ENCODE measurements at regions not wholly inside any gene's neighbourhood (a gene's known extent, or its start where the extent isn't known, plus 50 kb on each side); places are given as distances from the start of the nearest gene placed in this dataset.
"Not testable (repeated sequence)": the region's sequence is repeated elsewhere in the genome, so short reads cannot be mapped to it uniquely, and the experiment has no call there.

DNA sequence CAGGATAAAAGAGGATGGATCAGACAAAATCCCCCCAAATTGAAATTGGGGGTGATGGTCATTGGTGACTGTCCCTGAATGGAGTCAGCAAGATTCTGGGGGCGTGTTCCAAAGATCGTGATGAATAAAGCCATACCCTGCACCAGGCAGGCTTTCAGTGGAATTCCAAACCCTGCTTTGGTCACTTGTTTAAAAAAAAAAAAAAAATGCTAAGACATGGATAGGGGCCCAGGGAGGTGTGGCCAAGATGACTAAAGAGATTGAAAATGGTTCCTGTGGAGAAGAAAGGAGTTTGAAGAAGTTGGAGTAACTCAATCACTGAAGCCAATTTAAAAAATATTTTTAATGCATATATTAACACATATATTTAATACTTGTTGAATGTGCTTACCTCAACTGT is 161.4 kb upstream of the KCNG1 start:
- no peak for DNase-seq

DNA sequence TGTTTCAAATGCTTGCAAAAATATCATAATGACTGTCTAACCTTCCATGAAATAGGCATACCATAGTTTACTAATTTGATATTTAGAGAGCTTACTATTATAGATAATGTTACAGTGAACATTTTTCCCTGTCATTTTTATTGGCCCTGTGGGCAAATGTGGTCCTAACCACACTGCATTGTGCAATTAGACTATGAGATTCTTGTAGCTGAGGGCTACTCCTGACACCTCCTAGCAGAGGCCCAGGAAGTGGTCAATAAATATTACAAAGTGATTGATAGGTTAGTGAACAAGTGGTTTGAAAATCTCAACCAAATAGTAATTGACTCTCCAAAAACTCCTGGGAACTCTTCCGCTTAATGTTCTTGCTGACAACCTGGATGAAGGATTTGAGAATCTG is 160.5 kb upstream of the KCNG1 start:
- no peak for DNase-seq

DNA sequence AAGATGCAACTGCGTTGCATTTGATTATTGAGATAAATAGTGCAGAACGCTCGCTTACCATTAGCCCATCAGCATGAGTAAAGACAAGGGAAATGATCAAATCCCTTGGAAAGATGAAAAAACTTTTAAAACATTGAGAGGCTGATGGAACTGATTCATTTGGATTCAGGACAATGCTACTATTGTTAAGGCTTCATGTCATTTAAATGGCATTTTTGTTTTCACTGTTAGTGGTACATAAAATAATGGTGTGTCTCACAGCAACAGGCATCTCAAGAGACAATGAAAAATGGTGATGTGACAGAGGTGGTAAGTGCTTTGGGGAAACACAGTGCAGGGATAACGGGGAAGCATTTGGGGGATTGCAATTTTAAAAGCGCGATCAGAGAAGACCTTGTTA is 159.7 kb upstream of the KCNG1 start:
- DNase-seq = no peak

DNA sequence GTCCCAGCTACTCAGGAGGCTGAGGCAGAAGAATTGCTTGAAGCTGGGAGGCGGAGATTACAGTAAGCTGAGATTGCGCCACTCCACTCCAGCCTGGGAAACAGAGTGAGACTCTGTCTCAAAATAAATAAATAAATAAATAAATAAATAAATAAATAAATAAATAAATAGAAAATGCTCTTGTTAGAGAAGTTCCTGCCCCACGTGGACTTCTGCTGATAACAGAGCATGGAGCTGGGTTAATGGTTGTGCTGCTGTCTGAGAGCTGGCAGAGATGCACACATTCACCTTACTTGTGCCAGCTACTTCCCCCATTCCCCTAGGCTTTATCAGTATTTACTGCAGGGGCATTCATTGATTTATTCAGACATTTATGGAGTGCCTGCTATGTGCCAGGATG is 155.2 kb upstream of the KCNG1 start:
- no peak for DNase-seq

DNA sequence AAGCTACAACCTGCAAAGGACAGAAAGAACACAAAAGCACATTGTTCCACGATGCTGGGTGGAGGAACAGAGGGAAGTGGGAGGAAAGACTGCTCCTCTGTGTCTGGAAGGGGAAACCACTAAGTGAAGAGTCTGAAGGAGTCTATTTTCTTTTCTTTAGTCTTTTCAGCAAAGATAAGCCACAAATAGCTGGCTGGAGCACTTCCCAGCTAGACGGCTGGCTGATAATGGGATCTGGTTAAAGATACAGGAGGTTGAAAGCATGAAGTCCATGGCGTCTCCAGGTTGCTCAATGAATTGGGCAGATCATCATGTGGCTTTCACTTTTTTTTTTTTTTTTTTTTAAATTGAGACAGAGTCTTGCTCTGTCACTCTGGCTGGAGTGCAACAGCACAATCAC is 154.0 kb upstream of the KCNG1 start:
- no peak for DNase-seq

DNA sequence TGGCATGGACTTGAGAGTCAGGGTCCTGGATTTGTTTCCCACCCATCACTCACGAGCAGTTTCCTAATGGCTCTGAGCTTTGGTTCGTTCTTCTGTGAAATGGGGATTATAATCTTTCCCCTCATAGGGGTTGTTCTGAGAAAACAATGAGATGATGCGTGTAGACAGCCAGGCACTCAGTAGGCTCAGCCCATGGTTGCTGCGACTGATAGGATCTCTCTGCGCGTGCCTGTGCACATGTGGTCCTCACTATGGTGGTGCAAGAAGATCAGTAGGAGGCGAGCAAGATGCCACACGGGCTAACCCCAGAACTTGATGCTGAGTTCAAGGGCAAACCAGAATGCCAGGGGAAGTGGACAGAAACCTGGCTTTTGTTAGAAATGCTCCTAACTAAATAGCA is 153.5 kb upstream of the KCNG1 start:
- DNase-seq = no peak

DNA sequence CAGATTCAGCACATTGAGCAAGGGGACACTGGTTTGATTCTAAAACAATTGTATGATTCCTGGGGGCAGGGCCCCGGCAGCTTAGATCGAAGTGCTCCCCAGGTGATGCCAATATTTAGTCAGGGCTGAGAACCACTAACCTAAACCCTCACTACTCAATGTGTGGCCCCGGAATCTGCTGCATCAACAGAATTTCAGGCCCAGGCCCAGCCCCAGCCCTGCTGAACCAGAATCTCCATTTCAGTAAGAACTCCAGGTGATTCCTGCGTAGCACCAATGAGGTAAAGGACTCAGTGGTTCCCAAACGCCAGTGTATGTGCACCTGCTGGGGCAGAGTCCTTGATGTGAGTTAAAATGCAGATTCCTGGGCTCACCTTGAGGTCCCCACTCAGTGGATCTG is 152.8 kb upstream of the KCNG1 start:
- no peak for DNase-seq

DNA sequence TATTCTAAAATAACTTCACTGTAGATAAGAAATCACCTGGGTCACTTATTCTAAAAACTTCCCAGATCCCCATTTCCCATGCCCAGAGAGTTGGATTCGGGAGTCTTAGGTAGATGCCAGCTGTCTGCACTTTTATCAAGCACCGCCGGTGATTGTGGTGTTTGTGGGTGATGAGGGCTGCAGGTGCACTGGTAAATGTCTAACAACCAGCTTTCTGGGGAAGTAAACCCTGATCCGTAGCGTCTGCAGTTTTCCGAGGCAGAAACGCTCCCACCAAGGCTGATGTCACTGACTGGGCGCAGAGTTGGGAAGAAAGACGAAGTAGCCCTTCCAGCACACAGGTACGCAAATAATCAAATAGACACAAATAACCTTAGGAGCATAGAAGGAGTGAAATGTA is 152.2 kb upstream of the KCNG1 start:
- no peak for DNase-seq

DNA sequence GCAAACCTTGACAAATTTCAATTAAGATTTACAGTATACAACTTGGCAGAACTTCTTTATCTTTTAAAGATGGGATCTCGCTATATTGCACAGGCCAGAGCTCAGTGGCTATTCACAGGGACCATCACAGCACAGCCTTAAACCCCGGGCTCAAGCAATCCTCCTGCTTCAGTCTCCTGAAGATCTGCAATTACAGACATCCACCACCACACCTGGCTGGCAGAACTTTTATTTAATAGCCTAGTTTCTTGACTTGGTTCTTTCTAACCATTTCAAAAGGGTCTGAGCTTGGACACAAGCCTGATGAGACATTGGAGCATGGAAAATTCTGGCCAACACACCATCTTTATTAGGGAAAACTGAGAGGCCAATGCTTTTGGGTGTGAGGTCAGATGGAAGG is 151.6 kb upstream of the KCNG1 start:
- DNase-seq = no peak

DNA sequence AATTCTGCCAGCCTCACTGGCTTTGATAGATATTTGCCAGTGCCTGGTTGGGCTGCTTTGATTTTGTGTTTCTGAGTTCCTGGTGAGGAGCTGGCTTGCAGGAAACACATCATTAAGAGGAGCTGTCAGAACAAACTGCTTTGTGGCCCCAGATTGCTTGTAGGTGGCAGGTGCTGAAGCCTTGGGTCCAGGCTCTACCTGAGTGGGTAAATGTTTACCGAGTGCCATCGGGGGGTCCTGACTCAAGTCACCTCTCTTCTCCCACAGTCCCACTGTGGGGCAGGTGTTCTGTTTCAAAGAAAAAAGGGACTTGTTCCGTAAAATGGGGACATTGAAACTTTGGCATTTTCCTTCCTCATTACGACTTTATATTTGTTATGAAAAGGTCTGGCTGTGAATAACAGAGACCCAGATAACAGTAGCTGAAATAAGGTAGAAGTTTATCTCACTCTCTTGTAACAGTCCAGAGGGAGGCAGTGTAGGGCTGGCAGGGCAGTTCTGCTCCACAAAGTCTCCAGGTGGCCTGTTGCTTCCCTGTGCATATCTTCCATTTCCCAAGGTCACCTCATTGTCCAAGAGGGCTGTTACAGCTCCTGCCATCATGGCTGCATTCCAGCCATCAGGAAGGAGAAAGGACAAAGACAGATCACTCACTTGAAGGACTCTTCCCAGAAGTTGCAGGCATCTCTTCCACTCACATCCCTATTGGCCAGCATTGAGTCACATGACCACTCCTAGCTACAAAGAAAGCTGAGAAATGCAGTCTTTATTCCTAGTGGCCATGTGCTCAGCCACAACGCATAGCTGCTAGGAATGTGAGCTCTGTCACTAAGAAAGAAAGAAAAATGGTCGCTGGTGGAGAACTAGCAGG is 149.9 kb upstream of the KCNG1 start:
- DNase-seq = no peak

DNA sequence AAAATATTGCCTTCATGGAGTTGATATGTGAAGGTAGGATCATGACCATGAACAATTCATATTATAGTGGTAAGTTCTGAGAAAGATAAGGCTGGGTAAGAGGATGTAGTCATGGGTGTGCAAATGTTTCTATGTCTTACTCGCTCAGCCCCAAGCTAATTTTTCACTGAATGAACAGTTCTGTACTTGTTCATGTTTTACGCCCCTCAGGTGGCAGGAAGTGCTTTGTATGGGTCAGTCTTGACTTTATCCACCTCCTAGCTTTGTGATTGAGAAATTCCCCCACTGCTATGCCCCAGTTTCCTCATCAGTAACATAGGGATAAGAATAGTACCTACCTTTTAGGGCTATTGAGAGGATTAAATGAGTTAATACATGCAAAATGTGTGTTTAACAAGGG is 148.2 kb upstream of the KCNG1 start:
- DNase-seq = no peak

DNA sequence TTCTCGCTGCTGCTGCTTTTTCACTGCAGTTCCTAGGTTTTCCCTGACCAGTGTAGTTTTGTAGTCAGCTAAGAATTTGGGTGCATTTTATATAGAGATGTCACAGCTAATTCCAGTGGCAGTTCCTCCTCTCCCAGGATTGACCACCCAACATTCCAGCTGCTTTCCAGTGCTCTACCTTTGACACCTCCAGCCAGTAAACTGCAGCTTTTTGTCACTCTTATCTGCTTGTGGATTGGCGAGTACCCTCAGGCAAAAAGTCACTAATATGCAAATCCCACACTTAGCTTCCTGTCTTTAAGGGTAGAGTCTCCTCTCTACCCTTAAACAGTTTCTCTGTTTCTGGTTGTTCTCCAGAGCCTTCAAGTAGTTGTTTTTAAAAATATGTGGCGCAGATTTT is 146.9 kb upstream of the KCNG1 start:
- DNase-seq = no peak

DNA sequence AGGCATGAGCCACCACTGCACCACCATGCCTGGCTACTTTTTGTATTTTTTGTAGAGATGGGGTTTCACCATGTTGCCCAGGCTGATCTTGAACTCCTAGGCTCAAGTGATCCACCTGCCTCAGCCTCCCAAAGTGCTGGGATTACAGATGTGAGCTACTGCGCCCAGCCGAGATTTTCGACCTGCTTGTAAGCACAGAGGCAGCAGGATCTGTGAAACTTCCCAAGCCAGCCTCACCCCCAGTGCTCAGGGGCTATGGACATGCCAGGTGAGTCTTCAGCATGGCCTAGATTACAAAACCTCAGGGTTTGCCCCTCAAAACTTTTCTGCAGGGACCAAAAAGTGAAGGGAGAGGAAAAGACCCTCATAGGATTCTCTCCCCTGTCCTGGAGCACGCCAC is 145.0 kb upstream of the KCNG1 start:
- DNase-seq = not testable (repeated sequence)

DNA sequence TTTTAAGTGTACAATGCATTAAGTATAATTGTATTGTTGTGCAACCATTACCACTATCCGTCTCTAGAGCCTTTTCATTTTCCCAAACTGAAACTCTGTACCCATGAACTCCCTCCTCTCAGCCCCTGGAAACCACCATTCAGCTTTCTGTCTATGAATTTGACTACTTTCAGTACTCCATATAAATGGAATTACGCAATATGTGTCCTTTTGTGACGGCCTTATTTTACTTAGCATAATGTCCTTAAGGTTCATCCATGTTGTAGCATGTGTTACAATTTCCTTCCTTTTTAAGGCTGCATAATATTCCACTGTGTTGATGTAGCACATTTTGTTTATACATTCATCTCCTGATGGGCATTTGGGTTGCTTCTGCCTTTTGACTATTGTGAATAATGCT is 143.6 kb upstream of the KCNG1 start:
- DNase-seq = no peak

DNA sequence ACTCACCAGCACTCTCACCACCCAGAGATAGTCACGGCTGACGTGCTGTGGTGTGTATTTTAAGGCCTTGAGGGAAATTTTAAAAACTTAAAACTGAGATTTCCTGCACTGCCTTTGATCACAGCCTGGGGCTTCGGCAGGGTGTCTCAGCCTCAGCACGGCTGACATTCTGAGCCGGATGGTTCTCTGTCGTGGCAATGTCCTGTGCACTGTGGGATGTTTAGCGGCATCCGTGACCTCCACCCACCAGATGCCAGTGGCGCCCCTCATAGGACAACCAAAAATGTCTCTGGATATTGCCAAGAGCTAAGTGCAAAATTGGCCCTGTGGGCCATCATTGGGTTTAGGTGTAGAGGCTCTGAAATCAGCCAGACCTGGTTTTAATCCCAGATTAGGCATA is 142.2 kb upstream of the KCNG1 start:
- DNase-seq = no peak

DNA sequence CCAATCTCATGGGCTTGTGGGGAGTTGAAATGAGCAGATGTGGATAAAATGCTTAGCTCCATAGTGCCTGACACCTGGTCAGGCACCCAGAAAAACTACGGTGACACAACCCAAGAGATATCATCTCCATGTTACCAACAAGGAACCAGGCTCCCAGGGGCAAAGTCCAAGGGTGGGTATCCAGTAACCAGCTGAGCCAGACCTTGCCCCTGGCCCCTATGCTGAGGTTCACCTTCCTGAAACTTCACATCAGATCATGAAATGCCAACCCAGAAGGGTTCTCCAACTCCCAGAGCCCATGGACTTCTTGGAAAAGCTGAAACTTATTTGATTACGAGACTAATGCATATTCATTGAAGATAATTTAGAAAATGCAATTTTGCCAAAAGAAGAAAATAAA is 141.8 kb upstream of the KCNG1 start:
- no peak for DNase-seq

DNA sequence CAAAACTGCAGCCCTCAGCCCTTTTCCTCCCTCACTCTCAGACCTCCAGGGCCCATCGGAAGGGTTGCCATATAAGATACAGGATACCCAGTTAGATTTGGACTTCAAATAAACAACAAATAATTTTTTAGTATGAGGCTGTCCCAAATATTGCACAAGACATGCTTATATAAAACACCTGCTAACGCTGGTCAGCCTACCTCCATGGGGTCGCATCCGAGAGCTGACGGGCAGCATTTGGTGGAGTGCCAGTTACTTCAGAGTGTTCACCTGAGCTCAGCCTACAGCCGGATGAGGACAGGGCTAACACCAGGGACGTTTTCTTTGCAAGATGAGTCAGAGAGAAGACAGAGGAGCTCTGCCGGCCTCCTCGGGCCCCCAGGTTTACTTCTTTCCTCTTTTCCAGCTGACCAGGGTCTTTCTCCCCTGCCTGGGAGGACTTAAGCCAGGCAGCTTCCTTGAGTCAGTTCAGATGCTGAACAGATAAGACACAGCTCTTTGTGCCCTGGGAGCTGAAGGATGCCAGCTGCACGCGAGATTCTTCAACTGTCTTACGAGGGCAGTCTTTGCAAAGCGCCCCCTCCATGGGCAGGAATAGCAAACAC is 141.2 kb upstream of the KCNG1 start:
- no peak for DNase-seq

DNA sequence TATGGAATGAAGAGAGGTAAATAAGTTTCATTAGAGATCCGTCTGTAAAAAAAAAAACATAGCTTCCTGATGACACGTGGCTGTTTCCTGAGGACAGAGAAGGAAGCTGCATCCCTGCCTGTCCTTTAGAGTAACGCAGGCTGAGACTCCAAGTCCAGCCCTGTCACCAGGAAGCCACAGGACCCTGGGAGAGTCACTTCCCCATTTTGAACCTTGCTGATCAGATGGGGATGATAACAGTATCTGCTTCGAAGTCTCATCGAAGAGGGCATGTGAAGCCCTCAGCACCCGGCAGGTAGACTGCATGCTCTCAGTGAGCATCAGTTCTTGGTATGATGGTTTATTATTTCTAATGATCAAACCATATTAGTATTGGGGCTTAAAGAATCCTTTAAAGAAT is 139.1 kb upstream of the KCNG1 start:
- DNase-seq = no peak

DNA sequence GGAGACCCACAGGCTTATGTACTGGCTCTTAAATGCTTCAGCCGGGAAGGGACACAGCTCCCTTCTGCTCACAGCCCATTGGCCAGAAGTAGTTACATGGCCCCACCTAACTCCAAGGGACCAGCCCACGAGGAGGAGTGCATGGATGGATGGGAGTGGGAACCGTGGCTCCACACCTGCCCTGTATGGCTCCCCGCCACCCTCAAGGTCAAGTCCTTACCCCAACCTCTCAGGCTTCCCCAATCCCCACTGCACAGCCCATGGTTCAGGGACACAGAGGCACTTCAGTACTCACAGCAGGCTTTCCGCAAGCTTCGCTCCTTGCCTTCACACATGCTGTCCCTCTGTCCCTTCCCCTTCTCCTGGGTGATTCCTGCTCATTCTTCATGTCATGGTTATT is 137.9 kb upstream of the KCNG1 start:
- no peak for DNase-seq

DNA sequence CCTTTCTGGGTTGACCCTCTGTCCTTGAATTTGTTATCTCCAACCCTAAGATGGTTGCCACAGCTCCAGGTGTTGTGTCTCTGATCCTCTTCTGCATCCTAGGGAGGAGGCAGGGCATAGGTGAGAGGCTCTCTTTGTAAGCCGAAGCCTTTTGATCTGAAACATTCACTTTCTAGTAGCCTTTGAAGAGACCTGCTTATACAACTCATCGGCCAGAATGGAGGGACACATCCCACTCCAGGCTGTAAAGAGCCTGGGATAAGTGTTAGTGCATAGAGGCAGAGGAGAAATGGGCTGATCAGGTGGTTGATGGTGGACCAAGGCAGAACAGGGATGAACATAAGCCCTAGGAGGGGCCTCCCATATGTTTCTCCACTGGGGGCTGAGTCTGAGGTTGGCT is 137.1 kb upstream of the KCNG1 start:
- no peak for DNase-seq

DNA sequence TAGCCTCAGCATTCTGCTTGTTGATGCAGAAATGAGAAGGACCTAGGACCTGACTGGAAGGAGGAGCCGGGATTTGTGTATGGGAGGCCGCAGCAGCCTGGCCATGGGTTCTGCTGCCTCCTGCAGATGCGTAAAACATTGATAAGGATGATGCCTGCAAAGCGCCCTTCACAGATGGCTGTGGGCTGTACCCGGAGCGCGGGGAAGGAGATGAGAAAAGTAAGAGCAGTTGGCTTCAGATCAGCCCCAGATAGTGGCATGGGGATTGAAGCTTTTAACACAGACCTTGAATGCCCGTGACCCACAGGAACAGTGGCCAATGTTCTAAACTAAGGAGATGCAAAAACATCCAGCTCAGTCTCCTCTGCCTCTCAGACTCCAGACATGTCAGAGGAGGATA is 136.4 kb upstream of the KCNG1 start:
- DNase-seq = no peak

DNA sequence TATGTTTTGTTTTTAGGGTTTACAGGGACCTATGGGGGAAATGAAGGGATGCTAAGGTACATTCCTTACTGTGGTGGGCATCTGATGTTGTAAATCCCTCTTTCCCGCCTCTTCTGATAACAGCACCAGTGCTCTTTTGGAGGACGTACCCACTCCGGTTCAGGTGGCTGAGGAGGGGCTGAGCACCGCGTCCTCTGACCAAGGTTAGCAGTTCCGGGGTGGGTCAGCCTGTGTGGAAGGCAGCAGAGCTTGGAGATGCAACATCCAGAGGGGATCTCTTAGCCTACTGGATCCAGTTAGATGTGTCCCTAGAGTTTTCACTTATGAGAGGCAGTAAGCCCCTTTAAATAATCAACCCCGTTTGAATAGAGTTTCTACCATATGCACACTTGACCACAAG is 135.3 kb upstream of the KCNG1 start:
- DNase-seq = no peak

DNA sequence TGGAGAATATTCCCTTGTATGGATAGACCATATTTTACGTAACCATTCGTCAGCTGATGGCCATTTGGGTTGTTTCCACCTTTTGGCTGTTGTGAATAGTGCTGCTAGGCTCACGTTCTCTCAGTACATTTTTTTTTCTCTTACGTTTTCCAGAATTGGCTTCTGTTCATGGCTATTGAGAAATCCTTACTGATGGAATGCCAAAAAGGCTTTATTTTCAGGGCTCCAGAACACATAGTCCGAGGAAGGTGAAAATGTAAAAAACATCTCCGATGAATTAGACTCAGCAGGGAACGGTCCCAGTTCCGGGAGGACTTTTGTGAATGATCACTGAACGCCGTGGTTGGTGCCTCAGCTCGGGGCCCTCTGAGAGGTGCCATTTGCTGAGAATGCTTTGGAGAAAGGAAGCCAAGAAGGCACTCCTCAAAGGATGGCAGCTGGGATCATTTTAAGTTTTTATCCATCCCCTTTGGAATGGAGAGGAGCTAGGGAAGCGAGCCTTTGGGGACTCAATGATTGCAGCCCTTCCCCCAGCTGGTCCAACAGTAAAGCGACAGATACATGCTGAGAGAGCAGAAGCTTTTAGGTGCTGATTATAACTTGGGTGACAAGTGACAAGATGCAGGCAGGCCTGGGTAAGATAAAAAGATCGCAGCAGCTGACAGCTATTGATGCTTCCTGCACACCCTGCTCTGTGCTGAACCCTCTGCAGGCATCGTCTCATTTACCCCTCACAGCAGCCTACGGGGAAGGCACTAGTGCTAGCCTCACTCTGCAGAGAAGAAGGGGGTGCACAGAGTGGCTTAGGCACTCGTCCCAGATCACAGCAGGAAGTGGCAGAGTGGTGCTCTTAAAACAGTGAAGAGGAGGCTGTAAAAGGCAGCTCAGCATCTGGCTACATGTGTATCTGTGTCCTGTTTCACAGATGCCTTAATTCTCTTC is 133.4 kb upstream of the KCNG1 start:
- no peak for DNase-seq
